PC-3 (cell line): ENCODE measurements at regions not wholly inside any gene's neighbourhood (a gene's known extent, or its start where the extent isn't known, plus 50 kb on each side); places are given as distances from the start of the nearest gene placed in this dataset.

Experiments
- ATAC-seq: fragments of 200-7000 bp; cut with Tn5 transposase; 2 replicates; pipeline ENCODE4 v1.9.1; 2020; ENCODE audit warnings: mild to moderate bottlenecking, moderate library complexity
- BruUV-seq: library from RNA; stranded (reverse); fragments of 400-500 nt; replicated peaks from 2 replicates; lab custom pipeline; 2021; lab: Mats Ljungman, UMichigan
- CTCF ChIA-PET: fragments of 300-600 bp; sonication (Branson Sonifier 250); formaldehyde crosslinking; loops from one replicate; lab custom pipeline; 2022; ENCODE audit warnings: antibody characterized with exemption; lab: Charles Lee
- POLR2A ChIA-PET: fragments of 300-600 bp; sonication (Branson Sonifier 250); formaldehyde crosslinking; loops from one replicate; lab custom pipeline; 2022; ENCODE audit warnings: antibody characterized with exemption; ENCODE audit not compliant: unreplicated experiment; lab: Charles Lee
- DNase-seq: peaks from one replicate; pipeline ENCODE4 v3.0.0-alpha.2; 2015
- H2AFZ ChIP-seq: fragments of 300-600 bp; sonication (generic); 2 replicates; pipeline ENCODE4 v1.6.0; 2016; ENCODE audit warnings: antibody characterized with exemption, low read length
- H3F3A ChIP-seq: fragments of 300-600 bp; sonication (generic); one replicate; pipeline ENCODE4 v1.6.0; 2017; ENCODE audit warnings: antibody characterized with exemption, low read length, control low read depth, mild to moderate bottlenecking; ENCODE audit not compliant: unreplicated experiment
- H3K27ac ChIP-seq: fragments of 300-600 bp; sonication (generic); 2 replicates; pipeline ENCODE4 v1.5.1; 2016; ENCODE audit warnings: mild to moderate bottlenecking, low read length
- H3K27me3 ChIP-seq: fragments of 300-600 bp; sonication (generic); 2 replicates; pipeline ENCODE4 v1.6.1; 2016; ENCODE audit warnings: low read length, mixed read lengths
- H3K36me3 ChIP-seq: fragments of 300-600 bp; sonication (generic); 2 replicates; pipeline ENCODE4 v1.6.1; 2016; ENCODE audit warnings: low read depth, mixed run types, low read length, mixed read lengths
- H3K4me1 ChIP-seq: fragments of 300-600 bp; sonication (generic); 2 replicates; pipeline ENCODE4 v1.5.1; 2016; ENCODE audit warnings: low read length; ENCODE audit not compliant: insufficient read depth
- H3K4me2 ChIP-seq: fragments of 300-600 bp; sonication (generic); 2 replicates; pipeline ENCODE4 v1.6.0; 2016; ENCODE audit warnings: low read length
- H3K4me3 ChIP-seq: fragments of 300-600 bp; sonication (generic); 2 replicates; pipeline ENCODE4 v1.5.1; 2016; ENCODE audit warnings: mild to moderate bottlenecking, low read length, mixed read lengths
- H3K79me2 ChIP-seq: fragments of 300-600 bp; sonication (generic); 2 replicates; pipeline ENCODE4 v1.6.1; 2017; ENCODE audit warnings: low read length, mixed read lengths
- H3K9ac ChIP-seq: fragments of 300-600 bp; sonication (generic); 2 replicates; pipeline ENCODE4 v1.6.0; 2016; ENCODE audit warnings: mild to moderate bottlenecking, low read length
- H3K9me2 ChIP-seq: fragments of 300-600 bp; sonication (generic); replicated peaks from 2 replicates; pipeline ENCODE4 v1.6.1; 2016; ENCODE audit warnings: mixed run types, low read length, mixed read lengths
- H3K9me3 ChIP-seq: fragments of 300-600 bp; sonication (generic); 2 replicates; pipeline ENCODE4 v1.6.1; 2016; ENCODE audit warnings: low read length, mixed read lengths
- H4K20me1 ChIP-seq: fragments of 300-600 bp; sonication (generic); 2 replicates; pipeline ENCODE4 v1.6.1; 2016; ENCODE audit warnings: low read length, mixed read lengths
- CTCF ChIP-seq: fragments of 300-600 bp; sonication (generic); conservative IDR thresholded peaks from 2 replicates; pipeline ENCODE4 v1.5.1; 2017; ENCODE audit warnings: antibody characterized with exemption, low read depth, mild to moderate bottlenecking, low read length
- EZH2 ChIP-seq: fragments of 300-600 bp; sonication (generic); IDR thresholded peaks from one replicate; pipeline ENCODE4 v1.6.1; 2017; ENCODE audit warnings: antibody characterized with exemption, mild to moderate bottlenecking, low read length; ENCODE audit not compliant: unreplicated experiment
- EZH2phosphoT487 ChIP-seq: fragments of 300-600 bp; sonication (generic); IDR thresholded peaks from 2 replicates; pipeline ENCODE4 v1.6.1; 2018; ENCODE audit warnings: mild to moderate bottlenecking, antibody characterized with exemption, low read length, borderline replicate concordance
- intact Hi-C: fragments of 100-400 bp; cut with micrococcal nuclease; formaldehyde crosslinking; loops from 2 replicates; pipeline ENCODE4 v1.9.0; 2023

DNA sequence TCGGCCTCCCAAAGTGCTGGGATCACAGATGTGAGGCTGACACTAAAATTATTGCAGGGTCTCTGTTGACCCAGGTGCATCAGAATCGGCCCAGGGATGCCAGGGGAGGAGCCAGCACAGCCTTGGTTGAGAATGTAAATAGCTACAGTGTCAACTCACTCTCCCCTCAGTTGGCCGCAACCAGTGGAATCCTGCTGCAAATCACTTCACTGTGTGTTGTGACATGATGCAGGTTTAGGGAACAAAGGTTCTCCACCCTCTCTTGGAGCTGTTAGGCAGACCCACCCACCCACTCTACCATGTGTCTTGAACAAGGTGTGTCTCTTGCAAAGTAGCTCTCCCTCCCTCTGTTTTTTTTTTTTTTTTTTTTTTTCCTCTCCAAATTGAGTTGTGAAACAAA, 60.5 kb upstream of the SOD1 start:
- TF ChIP-seq EZH2phosphoT487, result no peak
- no peak for TF ChIP-seq EZH2
- no peak for TF ChIP-seq CTCF
- ChIA-PET CTCF (no interaction called here), POLR2A (no interaction called here)
- DNase-seq (no peak), ATAC-seq (no peak)
- H3F3A ChIP-seq, result no peaks in the 10 kb centered on the region
- no peak overlapping the region for H3K9ac ChIP-seq
- H3K4me3 ChIP-seq, result no peak overlapping the region
- no peaks in the 10 kb centered on the region for H3K9me2 ChIP-seq
- H2AFZ ChIP-seq, result no peak overlapping the region
- H3K27me3 ChIP-seq, result no peaks in the 10 kb centered on the region
- H3K9me3 ChIP-seq, result no peaks in the 10 kb centered on the region
- H3K36me3 ChIP-seq, result no peaks in the 10 kb centered on the region
- H3K27ac ChIP-seq, result no peak overlapping the region
- H3K4me2 ChIP-seq, result no peak overlapping the region
- intact Hi-C loops, result no loop called here
- H3K79me2 ChIP-seq, result no peaks in the 10 kb centered on the region
- no peaks in the 10 kb centered on the region for H3K4me1 ChIP-seq
- no peaks in the 10 kb centered on the region for H4K20me1 ChIP-seq
- BruUV-seq, result no TSS peak

DNA sequence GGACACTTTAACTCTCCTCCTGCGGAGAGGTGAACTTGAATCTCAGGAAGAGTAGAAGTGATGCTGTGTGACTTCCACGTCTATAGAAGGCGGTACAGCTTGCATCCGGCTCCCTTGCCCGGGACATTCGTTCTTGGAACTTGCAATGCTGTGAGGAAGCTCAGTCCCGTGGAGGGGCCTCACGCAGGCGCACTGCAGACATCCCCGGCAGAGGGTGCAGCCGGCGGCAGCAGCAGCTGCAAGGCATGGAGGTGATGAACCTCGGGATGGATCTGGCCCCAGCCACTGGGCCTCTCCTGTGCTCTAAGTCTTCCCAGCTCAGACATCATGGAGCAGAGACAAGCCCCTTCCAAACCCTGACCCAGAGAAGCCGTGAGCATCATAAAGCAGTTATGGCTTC, 61.8 kb upstream of the SOD1 start:
- POLR2A ChIA-PET, result interaction anchor here (0.7 kb wide), 1 partner anchor 403 kb away, joined by 4 read pairs; no protein-coding TSS in a partner anchor
- H3F3A ChIP-seq, result no peaks in the 10 kb centered on the region

More for the DNA sequence above, 61.8 kb upstream of the SOD1 start:
- no peaks in the 10 kb centered on the region for H4K20me1 ChIP-seq
- H3K36me3 ChIP-seq, result no peaks in the 10 kb centered on the region
- no peak overlapping the region for H2AFZ ChIP-seq
- H3K9ac ChIP-seq, result no peak overlapping the region
- no peak for DNase-seq
- no peaks in the 10 kb centered on the region for H3K79me2 ChIP-seq
- CTCF ChIA-PET, result no interaction called here
- no peak; the same call in 1 of the 2 replicates for ATAC-seq
- H3K9me2 ChIP-seq, result no peaks in the 10 kb centered on the region
- intact Hi-C loops, result no loop called here
- TF ChIP-seq CTCF, result no peak
- no peak for TF ChIP-seq EZH2
- no peak for TF ChIP-seq EZH2phosphoT487
- no peak overlapping the region for H3K4me3 ChIP-seq
- no peaks in the 10 kb centered on the region for H3K4me1 ChIP-seq
- H3K4me2 ChIP-seq, result no peak overlapping the region
- H3K27ac ChIP-seq, result no peak overlapping the region
- no peaks in the 10 kb centered on the region for H3K27me3 ChIP-seq
- BruUV-seq, result no TSS peak
- H3K9me3 ChIP-seq, result no peaks in the 10 kb centered on the region
